H1 (cell line): ENCODE measurements at regions not wholly inside any gene's neighbourhood (a gene's known extent, or its start where the extent isn't known, plus 50 kb on each side); places are given as distances from the start of the nearest gene placed in this dataset.

Experiments used
- ATF2 ChIP-seq: IDR thresholded peaks from 2 replicates; pipeline ENCODE4 v1.6.1; 2012; ENCODE audit warnings: low read length, inconsistent platforms
- ATF3 ChIP-seq: IDR thresholded peaks from 2 replicates; pipeline ENCODE4 v1.6.1; 2011; ENCODE audit warnings: low read depth, mild to moderate bottlenecking, low read length; ENCODE audit not compliant: insufficient read depth
- BACH1 ChIP-seq: IDR thresholded peaks from 2 replicates; pipeline ENCODE4 v1.6.1; 2012; ENCODE audit warnings: low read length, improper control_type of control experiment
- E2F6 ChIP-seq: IDR thresholded peaks from 2 replicates; pipeline ENCODE4 v1.6.1; 2012; ENCODE audit warnings: inconsistent platforms
- GTF2F1 ChIP-seq: IDR thresholded peaks from 2 replicates; pipeline ENCODE4 v1.6.1; 2012; ENCODE audit warnings: low read depth, low read length, improper control_type of control experiment, borderline replicate concordance
- HDAC6 ChIP-seq: IDR thresholded peaks from one replicate; pipeline ENCODE4 v1.7.1; 2012; ENCODE audit warnings: low read depth, mild to moderate bottlenecking, inconsistent platforms, low read length, moderate library complexity
- MAX ChIP-seq: IDR thresholded peaks from 2 replicates; pipeline ENCODE4 v1.6.1; 2012; ENCODE audit warnings: inconsistent platforms
- NANOG ChIP-seq: IDR thresholded peaks from 2 replicates; pipeline ENCODE4 v1.6.1; 2011; ENCODE audit warnings: low read length, low read depth, mild to moderate bottlenecking, inconsistent platforms; ENCODE audit not compliant: insufficient read depth, poor library complexity, severe bottlenecking
- RAD21 ChIP-seq, 2 experiments: IDR thresholded peaks in 1 of 2; conservative IDR thresholded peaks in 1 of 2; 2 replicates each; pipeline ENCODE4 v1.6.1; 2011; ENCODE audit warnings: low read depth in 2 of 2, low read length in 2 of 2, improper control_type of control experiment in 1 of 2, inconsistent platforms in 1 of 2, mild to moderate bottlenecking in 1 of 2, moderate library complexity in 1 of 2
- RBBP5 ChIP-seq: IDR thresholded peaks from 2 replicates; pipeline ENCODE4 v1.7.1; 2012; ENCODE audit warnings: low read depth, mild to moderate bottlenecking, inconsistent platforms, low read length, moderate library complexity, borderline replicate concordance
- RNF2 ChIP-seq: fragments of 200-900, 300-1000 bp; sonication (generic); IDR thresholded peaks from 2 replicates; pipeline ENCODE4 v1.7.1; 2016; ENCODE audit warnings: borderline replicate concordance, low read depth, mild to moderate bottlenecking, antibody characterized with exemption, low read length; ENCODE audit not compliant: poor library complexity, severe bottlenecking; ENCODE audit errors: missing control alignments
- SP1 ChIP-seq: IDR thresholded peaks from 2 replicates; pipeline ENCODE4 v1.6.1; 2011; ENCODE audit warnings: low read depth, low read length
- TAF1 ChIP-seq: IDR thresholded peaks from 2 replicates; pipeline ENCODE4 v1.6.1; 2011; ENCODE audit warnings: mild to moderate bottlenecking, low read depth, low read length
- TBP ChIP-seq: IDR thresholded peaks from 2 replicates; pipeline ENCODE4 v1.6.1; 2011; ENCODE audit warnings: low read depth, low read length, improper control_type of control experiment
- TCF12 ChIP-seq: IDR thresholded peaks from 2 replicates; pipeline ENCODE4 v1.6.1; 2011; ENCODE audit warnings: low read depth, mild to moderate bottlenecking, low read length
- USF2 ChIP-seq: IDR thresholded peaks from 2 replicates; pipeline ENCODE4 v1.6.1; 2011; ENCODE audit warnings: low read length, improper control_type of control experiment

- TF ChIP-seq ATF2 (no peak), RAD21 (IDR thresholded peaks at IDR 0.05 in 1 of 2, conservative IDR thresholded peaks at IDR 0.05 in 1 of 2; ENCODE audit: low read depth in 2 of 2, low read length in 2 of 2) (no peak), GTF2F1 (no peak), SP1 (no peak), E2F6 (peak; percentile 48; the same call in 1 of the 2 replicates), ATF3 (no peak), NANOG (no peak), RNF2 (peak; percentile 2), RBBP5 (0 out of 2 replicates have a peak, but pooled peaks have one; percentile 55), USF2 (no peak), HDAC6 (no peak), TBP (peak; percentile 35), TCF12 (no peak), MAX (peak; percentile 59), BACH1 (no peak), TAF1 (no peak)
These were observed 72.0 kb downstream of the SOX4 start (continued) for GRCh38 chr6:21665392-21666200.
